DLD1 (cell line): ENCODE measurements at regions not wholly inside any gene's neighbourhood (a gene's known extent, or its start where the extent isn't known, plus 50 kb on each side); places are given as distances from the start of the nearest gene placed in this dataset.
"Not testable (repeated sequence)": the region's sequence is repeated elsewhere in the genome, so short reads cannot be mapped to it uniquely, and the experiment has no call there.

Source experiments
- in situ Hi-C: cut with HindIII; loops from 2 replicates; pipeline ENCODE4 v1.10.0; 2017; ENCODE audit warnings: low sequenced_read_pairs

DNA sequence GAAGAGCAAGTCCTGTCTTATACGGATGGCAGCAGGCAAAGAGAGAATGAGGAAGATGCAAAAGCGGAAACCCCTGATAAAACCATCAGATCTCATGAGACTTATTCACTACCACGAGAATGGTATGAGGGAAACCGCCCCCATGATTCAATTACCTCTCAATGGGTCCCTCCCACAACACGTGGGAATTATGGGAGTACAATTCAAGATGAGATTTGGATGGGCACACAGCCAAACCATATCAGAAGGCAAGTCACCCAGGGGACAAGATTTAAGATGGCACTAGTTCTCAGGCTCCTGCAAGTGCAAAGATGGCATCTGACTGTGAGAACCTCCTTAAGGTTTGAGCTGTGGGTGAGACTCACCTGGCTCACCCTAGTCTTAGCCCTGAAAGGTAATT is 984.3 kb downstream of the AACS start:
- in situ Hi-C loops, result not testable (repeated sequence)

DNA sequence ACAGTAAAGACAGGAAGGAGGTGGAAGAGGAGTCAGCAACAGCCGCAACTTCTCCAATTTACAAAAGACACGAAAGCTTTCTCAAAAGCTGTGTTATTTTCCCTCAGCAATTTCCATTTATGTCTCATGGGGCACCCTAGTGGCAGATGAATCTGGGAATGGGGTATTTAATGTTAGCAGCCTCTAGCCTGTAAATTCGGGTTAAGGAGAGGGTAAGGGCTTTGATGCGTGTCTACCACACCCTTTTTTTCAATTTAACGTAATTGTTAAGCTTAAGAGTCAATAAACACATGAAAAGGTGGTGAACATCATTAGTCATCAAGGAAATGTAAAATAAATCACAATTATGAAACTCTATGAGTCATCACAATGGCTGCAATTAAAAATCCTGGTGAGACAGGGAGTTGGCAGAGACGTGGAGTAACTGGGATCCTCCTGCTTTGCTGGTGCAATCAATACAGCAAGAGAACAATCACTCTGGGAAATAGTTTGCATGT is 986.4 kb downstream of the AACS start:
- in situ Hi-C loops, result no loop called here

DNA sequence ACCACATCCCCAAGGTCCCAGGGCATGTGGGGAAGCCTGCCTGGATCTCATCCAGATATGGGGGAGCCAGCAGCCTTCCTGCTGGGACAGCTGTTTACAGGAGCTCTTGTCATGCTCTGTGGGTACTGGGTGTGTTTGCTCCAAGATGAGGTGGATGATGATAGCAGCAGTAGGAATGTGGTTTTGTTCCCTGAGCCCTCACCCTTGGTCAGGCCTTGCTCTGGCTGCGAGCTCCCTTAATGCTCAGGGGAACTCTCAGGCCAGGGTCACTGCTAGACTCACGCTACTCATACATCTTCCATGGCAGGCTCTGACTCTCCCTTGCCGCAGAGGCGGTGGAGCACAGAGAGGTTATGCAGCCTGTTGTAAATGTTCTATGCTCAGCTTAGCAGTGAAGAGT is 990.3 kb downstream of the AACS start:
- in situ Hi-C loops, result no loop called here

DNA sequence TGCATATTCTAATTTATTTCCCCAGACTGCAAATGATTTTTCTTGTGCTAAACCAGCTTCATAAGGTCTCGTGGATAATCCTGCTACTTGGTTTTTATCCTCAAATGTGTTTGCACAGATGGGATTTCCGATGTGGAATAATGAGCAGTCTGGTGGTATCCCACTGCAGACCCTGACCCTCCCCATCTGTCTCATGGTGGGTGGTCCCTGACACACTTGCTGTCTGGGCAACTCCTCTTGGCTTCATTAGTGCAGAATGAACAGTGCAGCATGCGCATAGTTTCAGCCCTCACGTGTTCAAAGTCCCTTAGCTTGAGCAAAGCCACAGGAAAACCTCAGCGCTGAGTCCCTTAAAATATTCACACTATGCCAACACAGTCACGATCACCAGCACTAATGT is 996.5 kb downstream of the AACS start:
- in situ Hi-C loops, result no loop called here

DNA sequence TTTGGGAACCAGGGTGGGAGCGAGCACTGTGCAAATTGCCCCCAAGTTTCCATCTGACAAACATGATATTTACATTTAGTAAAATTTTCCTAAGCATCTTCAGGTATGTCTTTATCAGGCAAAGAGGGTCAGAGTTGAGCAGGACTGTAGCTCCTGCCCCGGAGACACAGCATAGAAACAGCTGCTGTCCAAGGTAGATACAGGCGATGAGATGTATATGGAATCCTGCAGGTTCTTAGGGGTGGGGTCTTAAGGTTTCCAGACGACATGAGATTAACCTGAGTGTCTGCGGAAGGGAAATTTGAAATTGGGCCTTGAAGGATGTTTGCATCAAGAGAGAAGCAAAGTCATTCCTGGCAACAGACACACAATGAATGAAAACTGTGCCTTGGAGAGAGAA is 998.8 kb downstream of the AACS start:
- in situ Hi-C loops, result no loop called here

DNA sequence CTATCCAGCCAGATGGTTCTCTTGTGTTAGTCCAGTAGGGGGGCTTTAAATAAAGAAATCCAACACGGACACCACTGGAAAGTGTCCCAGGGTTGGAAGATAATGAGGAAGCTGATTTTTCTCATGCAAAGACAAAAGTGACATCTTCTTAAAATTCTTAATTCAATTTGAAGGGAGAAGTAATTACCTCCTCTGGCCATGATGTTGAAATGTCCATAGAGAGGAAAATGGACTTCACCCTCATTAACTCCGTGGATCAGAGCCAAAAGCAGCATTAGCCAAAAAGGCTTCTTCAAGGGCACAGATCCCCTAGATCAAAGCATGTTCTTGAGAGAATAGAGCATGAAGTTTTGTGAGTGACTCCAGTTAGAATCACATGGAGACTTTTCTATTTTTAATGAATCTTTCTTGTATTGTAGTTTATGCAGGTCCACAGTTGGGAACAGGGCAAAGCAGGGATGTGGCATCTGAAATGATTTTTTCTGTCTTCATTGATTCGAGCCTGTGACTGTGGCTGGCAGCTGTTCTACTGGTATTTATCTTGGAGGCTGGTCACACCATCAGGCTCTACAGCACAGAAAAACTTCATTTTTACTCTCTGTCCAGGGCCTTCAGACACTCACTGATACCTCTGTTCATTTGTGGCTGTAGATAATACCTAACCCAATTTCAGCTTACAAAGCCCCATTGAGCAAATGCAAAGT is 1002.5 kb downstream of the AACS start:
- in situ Hi-C loops, result no loop called here

DNA sequence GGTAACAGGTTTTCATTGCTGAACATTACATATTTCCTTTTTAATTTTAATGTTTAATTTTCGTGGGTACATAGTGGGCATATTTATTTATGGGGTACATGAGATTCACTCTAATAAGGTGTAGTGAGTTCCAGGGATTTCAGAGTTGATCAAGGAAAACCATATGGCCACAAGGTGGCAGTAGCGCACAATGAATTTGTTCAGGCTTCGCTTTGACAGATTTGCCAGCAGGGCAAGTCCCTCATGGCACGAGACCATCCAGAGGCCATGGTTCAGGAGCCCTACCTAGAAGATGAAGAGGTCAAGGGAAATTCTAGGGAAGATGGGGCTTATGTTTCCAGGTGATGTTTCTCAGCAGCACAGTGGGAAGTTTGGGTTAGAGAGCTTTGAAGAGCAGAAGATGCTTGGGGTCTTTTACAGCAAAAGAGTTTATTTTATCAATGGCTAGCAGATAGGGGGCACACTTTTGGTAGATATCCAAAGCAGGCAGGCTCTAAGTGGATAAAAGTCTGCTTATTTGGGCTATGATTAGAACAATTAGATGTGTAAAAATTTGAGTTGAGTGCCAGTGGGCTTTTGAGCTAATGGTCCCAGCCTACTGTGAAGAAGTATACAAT is 1004.4 kb downstream of the AACS start:
- in situ Hi-C loops, result no loop called here

DNA sequence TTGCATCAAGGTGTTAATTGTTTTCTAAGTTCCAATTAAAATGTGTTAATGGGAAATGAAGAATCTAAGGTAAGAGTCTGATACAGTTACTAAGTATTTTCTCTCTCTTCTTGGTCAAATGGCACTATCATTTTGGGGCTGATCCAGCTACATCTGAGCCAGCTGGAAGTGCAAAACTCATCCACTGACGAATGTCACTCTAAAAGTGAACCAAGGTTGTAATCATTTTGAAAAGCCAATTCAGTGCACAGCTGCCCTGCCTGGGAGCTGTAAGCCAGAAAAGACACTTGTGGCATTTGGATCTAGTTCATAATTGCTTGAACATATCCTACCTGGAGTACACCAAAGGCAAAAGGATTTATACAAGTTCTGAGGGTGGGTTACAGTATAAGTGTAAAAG is 1011.3 kb downstream of the AACS start:
- in situ Hi-C loops, result no loop called here

DNA sequence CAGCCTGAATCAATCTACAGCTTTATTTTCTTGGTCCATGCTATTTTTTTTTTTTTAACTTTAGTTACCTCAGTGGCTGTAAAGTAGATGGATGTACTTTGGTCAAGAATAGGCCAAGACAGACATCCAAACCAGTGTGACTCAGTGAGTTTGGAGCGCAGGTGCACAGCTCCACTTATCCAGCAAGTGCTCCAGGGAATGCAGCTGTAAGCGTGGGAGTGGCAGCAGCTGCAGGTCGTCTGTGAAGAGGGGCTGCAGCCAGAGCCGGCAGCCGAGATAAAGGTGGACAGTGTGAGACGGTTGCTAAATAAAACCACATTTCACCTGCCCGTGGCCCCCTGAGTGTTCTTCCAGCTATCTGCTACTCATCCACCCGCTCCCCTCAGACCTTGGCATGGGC is 1018.7 kb downstream of the AACS start:
- in situ Hi-C loops, result no loop called here

DNA sequence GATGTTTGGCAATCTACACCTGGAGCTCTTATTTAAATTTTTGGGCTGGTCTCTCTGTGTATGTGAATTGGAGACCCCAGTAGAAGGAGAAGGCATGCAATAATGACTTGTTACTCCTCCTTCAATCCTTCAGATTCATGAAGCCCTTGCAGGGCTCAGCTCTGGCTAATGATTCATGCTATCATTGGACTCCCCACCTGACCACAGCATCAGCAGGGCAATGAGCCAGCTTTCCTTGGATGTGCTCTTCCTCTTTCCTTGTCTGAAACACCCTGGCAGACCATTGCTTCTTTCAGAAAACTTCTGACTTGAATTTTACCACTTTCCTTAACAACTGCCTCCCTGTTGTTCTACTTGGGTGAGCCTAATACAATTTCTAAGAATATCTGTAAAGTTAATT is 1019.2 kb downstream of the AACS start:
- in situ Hi-C loops, result no loop called here

DNA sequence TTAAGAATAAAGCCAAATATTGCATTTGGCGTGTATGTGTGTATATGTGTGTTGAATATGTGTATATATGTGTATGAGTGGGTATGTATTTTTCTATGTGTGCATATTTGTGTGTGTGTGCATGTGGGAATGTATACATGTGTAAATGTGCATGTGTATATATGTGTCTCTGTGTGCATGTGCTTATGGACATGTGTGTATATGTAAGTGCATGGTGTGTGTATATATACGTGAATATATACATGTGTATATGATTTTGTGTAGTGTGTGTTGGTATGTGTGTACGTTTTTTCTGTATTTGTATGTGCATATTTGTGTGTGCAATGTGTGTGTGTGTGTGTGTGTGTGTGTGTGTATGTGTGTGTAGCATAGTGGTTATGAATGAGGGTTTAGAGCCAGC is 1021.0 kb downstream of the AACS start:
- in situ Hi-C loops, result no loop called here

DNA sequence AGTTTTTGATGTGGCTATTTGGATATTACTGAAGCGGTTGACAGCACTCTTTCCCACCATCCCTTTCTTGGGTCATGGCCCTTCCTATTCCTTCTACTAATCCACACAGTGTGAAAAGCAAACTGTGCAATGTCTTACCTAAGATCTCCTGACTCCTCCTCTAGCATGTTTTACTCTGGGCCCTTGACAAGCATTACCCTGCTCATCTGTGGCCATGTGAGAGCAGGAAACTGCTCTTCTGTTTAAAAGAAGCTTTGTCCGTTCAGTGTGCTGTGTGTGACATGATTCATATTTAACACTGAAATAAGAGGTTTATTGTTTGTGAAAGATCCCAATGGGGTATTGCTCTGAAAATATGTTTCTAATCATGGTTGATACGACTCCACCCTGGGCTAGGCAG is 1022.5 kb downstream of the AACS start:
- in situ Hi-C loops, result no loop called here

DNA sequence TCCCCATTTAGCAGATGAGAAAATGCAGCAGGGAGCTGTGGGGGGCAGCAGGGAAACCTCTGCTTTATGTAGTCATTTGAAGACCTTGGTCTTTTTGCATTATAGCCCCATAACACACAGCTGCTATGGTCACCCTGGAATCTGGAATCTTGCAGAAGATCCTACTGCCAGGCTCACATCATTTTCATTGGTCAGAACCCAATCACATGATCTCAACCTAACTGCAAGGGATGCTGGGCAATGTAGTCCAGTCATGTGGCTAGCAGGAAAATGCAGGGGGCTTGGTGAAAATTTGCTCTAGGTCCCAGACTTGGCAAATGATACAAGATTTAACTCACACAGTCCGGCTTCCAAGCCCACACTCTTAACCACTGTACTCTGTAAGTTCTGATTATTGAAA is 1028.7 kb downstream of the AACS start:
- in situ Hi-C loops, result no loop called here

DNA sequence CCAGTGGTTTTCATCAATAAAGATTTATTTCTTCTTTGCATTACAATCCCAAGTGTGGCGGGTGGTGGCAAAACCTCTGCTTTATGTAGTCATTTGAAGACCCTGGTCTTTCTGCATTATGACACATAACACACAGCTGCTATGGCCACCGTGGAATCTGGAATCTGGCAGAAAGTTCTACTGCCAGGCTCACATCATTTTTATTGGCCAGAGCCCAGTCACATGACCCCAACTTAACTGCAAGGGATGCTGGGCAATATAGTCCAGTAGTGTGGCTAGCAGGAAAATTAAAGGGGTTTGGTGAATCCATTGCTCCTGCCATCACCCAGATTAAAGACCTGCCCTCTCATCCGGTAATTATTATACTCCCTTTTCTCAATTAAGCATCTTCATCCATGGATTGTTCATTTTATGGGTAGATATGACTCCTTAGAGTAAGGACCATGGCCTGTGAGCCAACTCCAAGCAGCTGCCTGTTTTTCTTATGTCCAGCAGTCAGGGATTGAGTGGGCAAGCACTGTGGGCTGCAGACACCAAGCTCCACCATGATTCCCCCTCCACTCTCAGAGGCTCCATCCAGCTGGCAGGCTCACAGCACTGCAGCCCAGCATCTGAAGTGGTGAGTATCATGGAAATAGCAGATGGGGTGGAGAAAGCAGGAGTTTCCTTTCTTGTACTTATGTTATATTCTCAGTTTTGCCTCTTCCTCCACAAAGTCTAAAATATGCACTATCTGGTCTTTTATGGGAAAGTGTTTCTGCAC is 1030.7 kb downstream of the AACS start:
- in situ Hi-C loops, result no loop called here

DNA sequence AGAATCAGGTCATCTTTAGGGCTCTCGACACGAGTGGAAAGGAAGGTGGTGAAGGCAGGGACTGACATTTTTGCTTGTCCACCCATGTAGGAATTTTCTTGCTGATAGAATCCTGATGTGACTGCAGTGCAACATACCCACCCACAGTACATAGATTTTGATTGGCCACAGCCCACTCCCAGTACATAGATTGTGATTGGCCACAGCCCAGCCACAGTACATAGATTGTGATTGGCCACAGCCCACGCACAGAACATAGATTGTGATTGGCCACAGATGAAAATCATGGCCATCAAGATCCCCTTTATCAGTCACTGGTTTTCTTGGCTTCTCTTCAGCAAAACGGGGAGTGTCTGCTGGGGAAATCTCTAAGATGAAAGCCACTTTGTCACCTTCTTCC is 1041.5 kb downstream of the AACS start:
- in situ Hi-C loops, result no loop called here

DNA sequence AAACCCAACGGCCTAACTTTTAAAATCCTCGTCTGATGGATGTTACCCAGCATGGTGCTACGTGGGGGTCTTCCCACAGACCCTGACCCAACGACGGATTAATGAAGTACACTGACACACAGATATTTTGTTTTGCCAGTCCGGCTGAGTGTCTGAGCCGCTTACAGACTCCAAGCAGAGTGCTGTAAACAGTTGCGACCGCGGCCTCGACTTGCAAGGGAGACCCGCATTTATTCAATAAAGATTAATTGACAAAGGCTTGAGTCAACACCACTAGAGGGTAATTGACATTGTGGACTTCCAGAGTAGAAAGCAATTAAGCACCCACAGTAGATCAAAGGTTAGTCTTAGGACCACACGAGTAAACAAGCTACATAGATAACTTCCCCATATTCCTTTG is 1042.4 kb downstream of the AACS start:
- in situ Hi-C loops, result no loop called here

DNA sequence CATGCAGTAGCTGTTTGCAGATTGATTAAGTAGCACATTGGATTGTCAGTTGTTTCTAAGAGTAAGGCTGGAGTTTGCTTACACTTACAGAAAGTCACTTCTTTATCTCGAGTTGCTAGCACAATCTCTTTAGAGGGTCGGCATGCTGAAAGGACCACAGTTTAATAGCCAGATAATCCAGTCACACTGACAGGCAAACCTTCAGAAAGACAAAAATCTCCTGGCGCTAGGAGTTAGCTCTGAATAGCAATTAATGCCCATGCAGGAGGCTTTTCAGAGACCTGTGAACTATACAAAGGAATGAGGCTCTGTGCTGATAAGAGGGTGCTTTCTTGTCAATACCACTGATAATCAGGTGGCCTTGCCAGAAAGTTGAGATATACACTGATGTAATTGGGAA is 1043.0 kb downstream of the AACS start:
- in situ Hi-C loops, result no loop called here

DNA sequence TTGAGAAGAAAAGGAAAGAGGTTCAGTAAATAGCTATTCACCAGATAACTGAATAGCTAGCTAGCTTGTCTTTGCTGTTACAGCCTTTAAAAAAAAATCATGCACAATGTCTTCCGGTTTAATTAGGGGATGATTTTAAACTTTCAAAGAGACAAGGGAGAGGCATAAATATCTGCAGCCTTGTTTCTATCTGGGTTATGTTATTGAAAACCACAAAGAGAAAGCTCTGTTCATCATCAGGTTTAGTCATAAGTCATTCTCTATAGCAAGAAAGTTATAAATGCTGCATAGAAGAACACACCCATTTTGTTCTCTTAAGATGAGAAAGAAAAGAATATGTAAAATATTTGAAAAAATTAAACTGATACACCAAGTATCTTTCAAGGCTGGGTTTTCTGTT is 1046.9 kb downstream of the AACS start:
- in situ Hi-C loops, result no loop called here

DNA sequence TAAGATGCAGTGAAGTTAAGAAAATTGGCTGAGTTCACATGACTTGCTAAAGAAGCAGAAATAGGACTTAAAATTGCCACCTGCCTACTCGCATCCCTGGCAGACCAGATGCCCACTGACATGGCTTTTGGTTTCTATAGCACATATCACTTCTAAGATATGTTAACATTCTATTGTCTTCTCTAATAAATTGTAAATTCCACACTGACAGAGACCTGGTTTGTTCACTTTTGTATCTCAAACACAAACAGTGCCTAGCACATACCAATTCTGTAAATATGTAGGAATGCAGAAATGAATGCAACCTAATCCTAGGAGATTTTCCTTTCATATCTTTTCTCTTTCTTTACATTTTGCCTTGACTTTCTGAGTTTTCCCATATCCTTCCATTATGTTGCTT is 1047.6 kb downstream of the AACS start:
- in situ Hi-C loops, result no loop called here

DNA sequence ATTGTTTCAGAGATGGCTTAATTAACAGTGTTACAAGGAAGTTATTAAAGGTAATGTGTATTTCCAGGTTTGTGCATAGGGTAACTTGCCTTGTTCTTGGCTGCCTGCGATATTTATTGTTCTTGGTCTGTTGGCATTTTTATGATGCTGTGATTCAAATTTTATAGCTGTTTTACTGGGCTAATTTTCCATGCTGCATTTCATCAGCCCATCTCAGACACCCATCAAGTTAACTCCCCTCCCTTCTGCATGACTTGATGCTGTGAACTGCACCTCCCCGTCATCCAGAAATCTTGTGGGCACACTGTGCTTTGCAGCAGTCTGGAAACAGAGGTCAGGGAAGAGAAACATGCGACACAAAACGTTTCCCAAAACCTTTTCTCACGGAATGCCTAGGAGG is 1049.2 kb downstream of the AACS start:
- in situ Hi-C loops, result no loop called here

DNA sequence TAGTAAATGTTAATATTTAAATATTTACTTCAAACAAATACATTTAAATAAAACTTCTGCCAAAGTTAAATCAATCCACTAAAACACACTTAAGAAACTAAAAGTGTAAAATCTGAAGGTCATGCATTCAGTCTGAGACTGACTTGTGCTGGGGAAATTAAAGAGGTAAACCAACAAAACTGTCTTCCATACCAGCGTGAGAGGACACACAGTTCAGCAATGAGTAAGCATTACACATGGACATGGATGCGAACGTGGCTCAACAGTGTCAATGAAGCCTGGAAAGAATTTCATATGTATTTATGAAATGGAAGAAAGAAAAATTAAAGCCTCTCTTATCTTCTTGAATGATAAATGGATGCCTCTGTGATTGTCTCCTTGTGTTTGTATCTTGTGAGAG is 1052.3 kb downstream of the AACS start:
- in situ Hi-C loops, result no loop called here

DNA sequence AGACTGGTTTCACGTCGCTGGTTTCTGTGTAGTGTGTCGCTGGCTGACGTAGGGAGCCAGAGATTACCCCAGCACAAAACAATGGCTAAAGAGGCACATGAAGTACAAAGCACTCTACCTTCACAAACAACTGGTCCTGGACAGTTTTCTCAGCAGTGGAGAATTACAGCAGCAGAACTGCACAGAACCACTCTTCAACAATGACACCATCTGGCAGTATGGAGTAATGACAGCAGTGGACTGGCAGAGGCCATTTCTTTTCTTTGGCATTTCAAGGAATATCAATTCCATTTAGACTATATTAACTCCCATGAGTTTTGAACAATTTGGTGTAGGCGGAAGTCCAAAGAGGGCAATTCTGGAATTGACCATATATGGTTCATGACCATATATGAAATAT is 1074.1 kb downstream of the AACS start:
- in situ Hi-C loops, result no loop called here
